Neuron (in vitro differentiated cells): ENCODE measurements at regions not wholly inside any gene's neighbourhood (a gene's known extent, or its start where the extent isn't known, plus 50 kb on each side); places are given as distances from the start of the nearest gene placed in this dataset.

ENCODE experiments used
- H2AFZ ChIP-seq: one replicate; pipeline ENCODE4 v1.6.1; 2013; ENCODE audit warnings: low read depth, mild to moderate bottlenecking, inconsistent platforms, low read length, moderate library complexity
- H3K27me3 ChIP-seq: one replicate; pipeline ENCODE4 v1.6.1; 2013; ENCODE audit warnings: low read length; ENCODE audit not compliant: insufficient read depth
- H3K36me3 ChIP-seq: one replicate; pipeline ENCODE4 v1.6.1; 2013; ENCODE audit warnings: low read length; ENCODE audit not compliant: insufficient read depth
- H3K4me1 ChIP-seq: one replicate; pipeline ENCODE4 v1.6.1; 2013; ENCODE audit warnings: low read length; ENCODE audit not compliant: insufficient read depth
- H3K4me3 ChIP-seq: 2 replicates; pipeline ENCODE4 v1.5.1; 2013; ENCODE audit warnings: mild to moderate bottlenecking, low read length, moderate library complexity
- H3K9me3 ChIP-seq: one replicate; pipeline ENCODE4 v1.6.1; 2013; ENCODE audit warnings: low read length

GRCh38 chr10:1903982-1904381, 166.7 kb upstream of the ADARB2 start:
- H3K36me3 ChIP-seq = no peaks in the 10 kb centered on the region
- no peaks in the 10 kb centered on the region for H3K4me1 ChIP-seq
- H3K4me3 ChIP-seq = no peak overlapping the region
- H2AFZ ChIP-seq = no peak overlapping the region
- H3K9me3 ChIP-seq = no peaks in the 10 kb centered on the region
- no peaks in the 10 kb centered on the region for H3K27me3 ChIP-seq

- Histone ChIP-seq H3K4me3 (no peak overlapping the region), H3K9me3 (no peaks in the 10 kb centered on the region), H2AFZ (no peak overlapping the region), H3K4me1 (no peaks in the 10 kb centered on the region), H3K27me3 (no peaks in the 10 kb centered on the region), H3K36me3 (no peaks in the 10 kb centered on the region)
Measured at GRCh38 chr10:1896153-1896552, 158.8 kb upstream of the ADARB2 start.

- H2AFZ ChIP-seq = no peak overlapping the region
- H3K36me3 ChIP-seq = no peaks in the 10 kb centered on the region
- H3K4me1 ChIP-seq = no peaks in the 10 kb centered on the region
- H3K4me3 ChIP-seq = no peak overlapping the region
- no peaks in the 10 kb centered on the region for H3K9me3 ChIP-seq
- H3K27me3 ChIP-seq = no peaks in the 10 kb centered on the region
Measured at GRCh38 chr10:1895691-1896090, 158.4 kb upstream of the ADARB2 start.

GRCh38 chr10:1894912-1895311, 157.6 kb upstream of the ADARB2 start:
- Histone ChIP-seq H3K4me1 (no peaks in the 10 kb centered on the region), H2AFZ (no peak overlapping the region), H3K4me3 (no peak overlapping the region), H3K27me3 (no peaks in the 10 kb centered on the region), H3K36me3 (no peaks in the 10 kb centered on the region), H3K9me3 (no peaks in the 10 kb centered on the region)

- Histone ChIP-seq H3K4me1 (no peaks in the 10 kb centered on the region), H2AFZ (no peak overlapping the region)
Measured at GRCh38 chr10:1893941-1894340, 156.6 kb upstream of the ADARB2 start.

GRCh38 chr10:1886039-1886438, 148.7 kb upstream of the ADARB2 start:
- Histone ChIP-seq H3K4me1 (no peaks in the 10 kb centered on the region), H3K9me3 (no peaks in the 10 kb centered on the region), H3K27me3 (no peaks in the 10 kb centered on the region), H3K4me3 (no peak overlapping the region), H3K36me3 (no peaks in the 10 kb centered on the region), H2AFZ (no peak overlapping the region)

More at GRCh38 chr10:1893941-1894340, 156.6 kb upstream of the ADARB2 start:
- H3K4me3 ChIP-seq = no peak overlapping the region
- no peaks in the 10 kb centered on the region for H3K9me3 ChIP-seq
- H3K36me3 ChIP-seq = no peaks in the 10 kb centered on the region
- H3K27me3 ChIP-seq = no peaks in the 10 kb centered on the region

- H3K36me3 ChIP-seq = no peaks in the 10 kb centered on the region
- no peaks in the 10 kb centered on the region for H3K4me1 ChIP-seq
- no peak overlapping the region for H2AFZ ChIP-seq
- no peaks in the 10 kb centered on the region for H3K27me3 ChIP-seq
- H3K4me3 ChIP-seq = no peak overlapping the region
- H3K9me3 ChIP-seq = no peaks in the 10 kb centered on the region
Measured at GRCh38 chr10:1882728-1883127, 145.4 kb upstream of the ADARB2 start.

- H2AFZ ChIP-seq = no peak overlapping the region
- no peaks in the 10 kb centered on the region for H3K27me3 ChIP-seq
- H3K36me3 ChIP-seq = no peaks in the 10 kb centered on the region
- no peaks in the 10 kb centered on the region for H3K4me1 ChIP-seq
- H3K9me3 ChIP-seq = no peaks in the 10 kb centered on the region
- H3K4me3 ChIP-seq = no peak overlapping the region
Measured at GRCh38 chr10:1882180-1882579, 144.9 kb upstream of the ADARB2 start.

GRCh38 chr10:1881636-1882035, 144.3 kb upstream of the ADARB2 start:
- Histone ChIP-seq H3K27me3 (no peaks in the 10 kb centered on the region), H3K4me1 (no peaks in the 10 kb centered on the region), H3K9me3 (no peaks in the 10 kb centered on the region), H3K4me3 (no peak overlapping the region), H2AFZ (no peak overlapping the region), H3K36me3 (no peaks in the 10 kb centered on the region)

GRCh38 chr10:1874533-1874932, 137.2 kb upstream of the ADARB2 start:
- no peaks in the 10 kb centered on the region for H3K27me3 ChIP-seq
- no peaks in the 10 kb centered on the region for H3K4me1 ChIP-seq
- H2AFZ ChIP-seq = no peak overlapping the region
- H3K9me3 ChIP-seq = no peaks in the 10 kb centered on the region
- no peaks in the 10 kb centered on the region for H3K36me3 ChIP-seq
- no peak overlapping the region for H3K4me3 ChIP-seq

GRCh38 chr10:1873661-1874315, 136.5 kb upstream of the ADARB2 start:
- Histone ChIP-seq H3K9me3 (no peaks in the 10 kb centered on the region), H3K4me3 (no peak overlapping the region), H3K4me1 (no peaks in the 10 kb centered on the region), H3K36me3 (no peaks in the 10 kb centered on the region), H3K27me3 (no peaks in the 10 kb centered on the region), H2AFZ (no peak overlapping the region)

- Histone ChIP-seq H3K4me1 (no peaks in the 10 kb centered on the region), H3K27me3 (no peaks in the 10 kb centered on the region), H3K4me3 (no peak overlapping the region), H2AFZ (no peak overlapping the region), H3K36me3 (no peaks in the 10 kb centered on the region), H3K9me3 (no peaks in the 10 kb centered on the region)
Measured at GRCh38 chr10:1872151-1872726, 134.9 kb upstream of the ADARB2 start.

- no peak overlapping the region for H2AFZ ChIP-seq
- H3K36me3 ChIP-seq = no peaks in the 10 kb centered on the region
- H3K4me1 ChIP-seq = no peaks in the 10 kb centered on the region
- no peak overlapping the region for H3K4me3 ChIP-seq
- no peaks in the 10 kb centered on the region for H3K27me3 ChIP-seq
- no peaks in the 10 kb centered on the region for H3K9me3 ChIP-seq
Measured at GRCh38 chr10:1870491-1870890, 133.2 kb upstream of the ADARB2 start.

GRCh38 chr10:1869861-1870260, 132.5 kb upstream of the ADARB2 start:
- Histone ChIP-seq H3K27me3 (no peaks in the 10 kb centered on the region), H3K9me3 (no peaks in the 10 kb centered on the region), H2AFZ (no peak overlapping the region), H3K4me3 (no peak overlapping the region), H3K4me1 (no peaks in the 10 kb centered on the region), H3K36me3 (no peaks in the 10 kb centered on the region)
